IMR-90 (cell line): ENCODE measurements at regions not wholly inside any gene's neighbourhood (a gene's known extent, or its start where the extent isn't known, plus 50 kb on each side); places are given as distances from the start of the nearest gene placed in this dataset.

ENCODE experiments used
- BHLHE40 ChIP-seq: fragments of 150-350 bp; IDR thresholded peaks from 2 replicates; pipeline ENCODE4 v1.6.1; 2016; ENCODE audit warnings: mild to moderate bottlenecking, low read depth, low read length
- CHD1 ChIP-seq: IDR thresholded peaks from 2 replicates; pipeline ENCODE4 v1.6.1; 2012; ENCODE audit warnings: low read depth, low read length, improper control_type of control experiment
- POLR2A ChIP-seq: IDR thresholded peaks from 2 replicates; pipeline ENCODE4 v1.6.1; 2012; ENCODE audit warnings: mild to moderate bottlenecking, low read depth, low read length
- RAD21 ChIP-seq: IDR thresholded peaks from 2 replicates; pipeline ENCODE4 v1.6.1; 2012; ENCODE audit warnings: low read length, improper control_type of control experiment
- RCOR1 ChIP-seq: IDR thresholded peaks from 2 replicates; pipeline ENCODE4 v1.6.1; 2012; ENCODE audit warnings: mild to moderate bottlenecking, low read length, improper control_type of control experiment; ENCODE audit not compliant: insufficient replicate concordance
- RFX5 ChIP-seq: IDR thresholded peaks from 2 replicates; pipeline ENCODE4 v1.8.0; 2012; ENCODE audit warnings: low read depth, mild to moderate bottlenecking, low read length, moderate library complexity
- TF ChIP-seq, protein P1 (sequence below): conservative IDR thresholded peaks from 2 replicates; pipeline ENCODE4 v1.5.1; 2012; ENCODE audit warnings: mild to moderate bottlenecking, low read depth, low read length, improper control_type of control experiment
- TF ChIP-seq, protein P2 (sequence below): fragments of 150-350 bp; IDR thresholded peaks from 2 replicates; pipeline ENCODE4 v1.6.1; 2017; ENCODE audit warnings: mild to moderate bottlenecking, antibody characterized with exemption, low read length, low read depth

DNA sequence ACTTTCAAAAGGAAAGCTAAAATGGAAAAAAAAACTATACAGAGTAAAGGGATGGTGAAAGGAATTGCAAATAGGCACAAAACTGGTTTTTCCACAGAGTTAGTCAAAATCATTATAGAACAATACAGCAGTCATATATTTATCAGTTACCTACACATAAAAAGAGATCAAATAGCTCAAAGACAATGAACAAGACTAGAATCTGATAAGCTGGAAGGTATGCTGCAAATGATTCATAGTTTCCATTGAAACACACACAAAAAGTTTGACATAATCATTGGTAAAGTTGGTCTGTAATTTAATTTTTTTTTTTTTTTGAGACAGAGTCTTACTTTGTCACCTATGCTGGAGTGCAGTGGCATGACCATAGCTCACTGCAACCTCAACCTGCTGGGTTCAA, 92.4 kb upstream of the SGCE start:
- TF ChIP-seq, protein P1, sequence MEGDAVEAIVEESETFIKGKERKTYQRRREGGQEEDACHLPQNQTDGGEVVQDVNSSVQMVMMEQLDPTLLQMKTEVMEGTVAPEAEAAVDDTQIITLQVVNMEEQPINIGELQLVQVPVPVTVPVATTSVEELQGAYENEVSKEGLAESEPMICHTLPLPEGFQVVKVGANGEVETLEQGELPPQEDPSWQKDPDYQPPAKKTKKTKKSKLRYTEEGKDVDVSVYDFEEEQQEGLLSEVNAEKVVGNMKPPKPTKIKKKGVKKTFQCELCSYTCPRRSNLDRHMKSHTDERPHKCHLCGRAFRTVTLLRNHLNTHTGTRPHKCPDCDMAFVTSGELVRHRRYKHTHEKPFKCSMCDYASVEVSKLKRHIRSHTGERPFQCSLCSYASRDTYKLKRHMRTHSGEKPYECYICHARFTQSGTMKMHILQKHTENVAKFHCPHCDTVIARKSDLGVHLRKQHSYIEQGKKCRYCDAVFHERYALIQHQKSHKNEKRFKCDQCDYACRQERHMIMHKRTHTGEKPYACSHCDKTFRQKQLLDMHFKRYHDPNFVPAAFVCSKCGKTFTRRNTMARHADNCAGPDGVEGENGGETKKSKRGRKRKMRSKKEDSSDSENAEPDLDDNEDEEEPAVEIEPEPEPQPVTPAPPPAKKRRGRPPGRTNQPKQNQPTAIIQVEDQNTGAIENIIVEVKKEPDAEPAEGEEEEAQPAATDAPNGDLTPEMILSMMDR = no peak
- TF ChIP-seq RFX5 = no peak
- TF ChIP-seq BHLHE40 = no peak
- TF ChIP-seq POLR2A = no peak
- TF ChIP-seq, protein P2, sequence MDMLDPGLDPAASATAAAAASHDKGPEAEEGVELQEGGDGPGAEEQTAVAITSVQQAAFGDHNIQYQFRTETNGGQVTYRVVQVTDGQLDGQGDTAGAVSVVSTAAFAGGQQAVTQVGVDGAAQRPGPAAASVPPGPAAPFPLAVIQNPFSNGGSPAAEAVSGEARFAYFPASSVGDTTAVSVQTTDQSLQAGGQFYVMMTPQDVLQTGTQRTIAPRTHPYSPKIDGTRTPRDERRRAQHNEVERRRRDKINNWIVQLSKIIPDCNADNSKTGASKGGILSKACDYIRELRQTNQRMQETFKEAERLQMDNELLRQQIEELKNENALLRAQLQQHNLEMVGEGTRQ = no peak
- TF ChIP-seq CHD1 = no peak
- TF ChIP-seq RAD21 = no peak
- TF ChIP-seq RCOR1 = no peak
